Amygdala (tissue), 56 donors: ENCODE measurements at regions not wholly inside any gene's neighbourhood (a gene's known extent, or its start where the extent isn't known, plus 50 kb on each side); places are given as distances from the start of the nearest gene placed in this dataset.

Source experiments
- DNase-seq, 56 donors: peaks; one replicate each; lab custom pipeline; 2025; lab: John Stamatoyannopoulos, UW

DNA sequence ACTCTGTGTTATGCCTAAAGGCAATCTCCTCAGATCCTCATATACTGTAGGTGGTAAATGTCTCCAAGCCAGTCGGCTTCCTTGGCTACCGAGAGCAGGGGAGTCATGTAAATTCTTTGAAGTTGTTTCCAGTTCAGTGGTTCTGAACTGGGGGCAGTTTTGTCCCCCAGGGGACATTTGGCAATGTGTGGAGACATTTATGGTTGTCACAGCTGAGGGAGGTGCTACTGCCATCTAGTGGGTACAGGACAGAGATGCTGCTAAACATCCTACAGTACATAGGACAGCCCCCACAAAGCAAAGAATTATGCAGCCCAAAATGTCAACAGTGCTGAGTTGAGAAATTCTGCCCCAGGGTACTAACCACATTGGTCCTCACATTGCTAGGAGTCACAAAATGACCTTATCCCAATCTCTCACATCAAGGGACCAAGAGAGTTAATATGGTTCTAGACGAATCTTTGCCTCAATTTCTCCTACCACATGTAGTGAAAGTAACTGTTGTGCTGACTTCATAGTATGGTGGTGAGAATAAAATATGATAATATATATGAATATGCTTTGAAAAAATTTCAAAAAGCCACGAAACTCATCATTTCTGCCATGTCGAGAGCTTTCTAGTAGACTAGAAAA is 104.4 kb upstream of the ARHGAP24 start:
- peak in 27 of 56 donors; percentile 0 to 48 (median 6) for DNase-seq

DNA sequence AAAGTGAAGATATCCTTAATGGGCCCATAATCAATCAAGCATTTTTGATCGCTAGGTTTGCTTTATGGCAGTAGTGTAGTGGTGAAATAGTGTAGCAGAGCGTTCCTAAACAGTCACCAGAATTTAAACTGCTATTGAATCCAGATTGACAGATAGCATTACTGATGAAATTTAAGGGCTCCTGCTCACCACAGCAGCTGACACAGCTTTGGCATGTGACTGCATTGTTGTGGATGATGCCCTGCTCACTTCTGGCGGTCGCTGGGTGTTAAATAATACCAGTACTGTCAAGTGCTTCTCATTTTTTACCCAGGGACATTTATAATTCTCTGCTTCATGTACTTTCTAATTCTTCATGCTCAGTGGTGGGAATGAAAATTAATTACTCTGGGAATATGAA is 102.0 kb upstream of the ARHGAP24 start:
- peak in 9 of 56 donors; percentile 0 to 22 (median 2) for DNase-seq

DNA sequence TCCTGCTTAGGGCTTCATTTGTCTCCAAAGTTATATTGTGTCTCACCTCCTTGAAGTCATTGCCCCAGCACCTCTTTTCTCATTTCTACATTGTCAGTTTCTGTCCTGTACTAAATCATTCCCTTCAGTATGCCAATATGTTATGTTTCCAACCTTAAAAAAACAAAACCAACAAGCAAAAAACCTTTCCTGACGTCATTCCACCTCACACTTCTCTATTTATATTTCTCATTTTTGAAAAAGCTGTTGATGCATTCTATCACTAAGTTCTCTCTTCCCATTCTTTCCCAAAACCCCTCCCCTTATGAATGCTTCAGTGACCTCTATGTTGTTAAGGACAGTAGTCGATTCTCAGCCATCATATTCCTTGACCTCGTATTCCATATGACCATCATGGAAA is 98.7 kb upstream of the ARHGAP24 start:
- DNase-seq: no peak

DNA sequence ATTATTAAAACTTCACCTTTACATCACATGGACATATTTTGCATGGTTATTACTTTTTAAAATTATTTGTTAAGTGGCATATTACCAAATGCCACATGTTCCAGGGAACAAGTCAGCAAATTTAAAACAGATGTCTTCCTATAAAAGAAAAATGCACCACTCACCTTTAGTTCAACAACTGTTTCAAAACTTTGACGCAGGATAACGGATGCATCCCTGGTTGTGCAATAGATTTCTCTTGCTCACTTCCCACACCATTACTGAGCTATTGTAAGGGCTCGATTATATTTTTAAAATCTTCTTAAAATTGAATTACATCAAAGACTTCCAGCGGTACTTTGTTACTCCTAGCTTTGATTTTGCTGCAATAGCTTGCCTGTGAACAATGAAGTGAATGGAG is 93.0 kb upstream of the ARHGAP24 start:
- DNase-seq: no peak

DNA sequence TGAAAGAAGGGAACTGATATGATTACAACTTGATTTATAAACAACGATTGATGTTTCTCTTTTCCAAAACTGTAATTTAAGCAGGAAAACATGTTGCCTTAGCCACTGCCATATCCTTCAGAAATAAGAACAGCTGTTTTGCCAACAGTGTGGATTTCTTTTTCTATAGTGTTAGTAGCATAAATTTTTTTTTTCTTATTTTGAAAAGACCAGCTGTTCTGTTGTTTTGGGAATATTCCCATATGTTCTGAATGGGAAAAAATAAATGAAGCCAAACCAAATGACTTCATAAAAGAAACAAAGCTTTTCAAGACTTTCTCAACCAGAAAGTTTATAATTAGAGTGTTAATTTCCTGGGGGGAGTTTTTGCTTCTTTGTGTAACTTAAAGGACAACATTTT is 83.9 kb upstream of the ARHGAP24 start:
- DNase-seq: no peak

DNA sequence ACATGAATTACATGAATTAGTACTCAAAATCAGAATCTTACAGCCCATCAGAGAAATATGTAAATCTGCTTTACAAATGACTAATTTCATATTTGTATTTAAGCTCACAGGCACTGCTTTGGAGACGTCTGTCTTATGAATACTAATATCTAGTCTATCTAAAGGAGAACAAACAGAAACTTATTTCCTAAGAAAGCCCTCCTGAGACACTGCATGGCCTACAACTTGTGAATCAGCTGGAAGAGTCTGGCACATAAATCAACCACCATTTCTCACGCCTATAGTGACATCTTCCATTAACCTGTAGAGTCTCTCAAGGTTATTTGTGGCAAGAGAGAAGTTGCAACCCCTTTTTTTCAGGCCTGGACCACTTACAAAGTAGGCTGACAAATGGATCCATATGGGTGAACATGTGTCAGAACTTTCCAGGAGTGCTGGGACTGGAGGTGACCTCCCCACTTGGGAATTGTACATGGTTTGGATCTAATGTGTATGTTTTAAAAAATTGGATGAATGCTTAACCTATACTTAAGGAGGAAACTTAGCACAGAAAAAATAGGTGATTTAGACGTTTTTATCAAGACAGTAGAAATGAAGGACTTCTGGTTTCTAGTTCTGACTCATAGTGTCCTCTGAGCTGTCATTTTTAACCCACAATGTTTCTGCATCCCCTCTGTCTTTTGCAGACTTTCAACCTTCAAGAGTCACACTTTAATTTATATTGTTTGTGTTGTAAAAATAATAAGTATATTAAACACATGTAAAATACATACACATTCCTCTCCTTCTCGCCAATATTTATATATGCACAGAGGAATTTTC is 83.2 kb upstream of the ARHGAP24 start:
- no peak for DNase-seq

DNA sequence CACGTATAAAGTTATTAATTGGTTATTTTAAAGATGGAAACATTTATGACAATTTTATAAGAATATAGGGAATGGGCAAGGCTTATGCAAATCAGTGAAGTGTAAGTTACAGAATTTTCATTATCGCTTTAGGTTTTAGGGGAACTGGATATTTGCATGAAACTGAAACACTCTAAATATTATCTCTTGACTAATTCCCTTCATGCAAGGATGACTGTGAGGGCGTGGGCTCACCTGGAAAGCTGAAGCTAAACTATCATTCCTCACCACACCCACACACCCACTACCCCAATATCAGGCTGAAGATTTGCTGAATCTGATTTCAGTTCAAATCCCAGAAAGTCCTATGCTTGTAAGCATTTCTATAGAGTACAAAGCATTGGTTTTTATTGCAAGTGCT is 81.7 kb upstream of the ARHGAP24 start:
- DNase-seq: no peak

DNA sequence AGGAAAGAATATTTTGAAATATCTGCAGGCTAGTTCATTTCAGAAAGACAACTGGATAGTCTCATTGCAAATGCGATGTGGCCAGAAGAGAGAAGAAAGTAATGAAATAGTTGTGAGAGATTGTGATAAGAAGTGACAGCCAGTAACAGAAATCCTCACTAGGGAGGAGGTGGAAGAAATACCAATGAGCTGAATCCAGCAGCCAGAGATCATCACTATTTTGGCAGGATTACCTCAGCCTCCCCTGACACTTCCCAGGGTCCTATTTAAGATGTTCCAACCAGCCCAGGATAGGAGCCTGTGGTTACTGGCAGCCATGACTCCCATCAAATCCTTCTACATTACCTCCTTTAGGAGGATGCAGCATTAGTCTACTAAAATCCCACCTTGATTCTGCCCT is 76.7 kb upstream of the ARHGAP24 start:
- no peak for DNase-seq

DNA sequence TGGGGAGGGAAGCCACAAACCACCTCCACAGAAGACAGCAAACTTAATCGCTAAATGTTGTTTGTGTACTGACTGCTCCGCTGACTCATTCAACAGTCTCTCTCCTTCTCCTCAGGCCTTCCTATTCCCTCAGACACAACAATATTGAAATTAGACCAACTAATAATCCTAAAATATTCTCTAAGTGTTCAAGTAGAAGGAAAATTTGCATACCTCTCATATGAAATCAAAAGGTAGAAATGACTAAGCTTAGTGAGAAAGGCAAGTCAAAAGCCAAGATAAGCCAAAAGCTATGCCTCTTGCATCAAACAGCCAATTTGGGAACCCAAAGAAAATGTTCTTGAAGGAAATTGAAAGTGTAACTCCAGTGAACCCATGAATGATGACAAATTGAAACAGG is 75.7 kb upstream of the ARHGAP24 start:
- no peak for DNase-seq

DNA sequence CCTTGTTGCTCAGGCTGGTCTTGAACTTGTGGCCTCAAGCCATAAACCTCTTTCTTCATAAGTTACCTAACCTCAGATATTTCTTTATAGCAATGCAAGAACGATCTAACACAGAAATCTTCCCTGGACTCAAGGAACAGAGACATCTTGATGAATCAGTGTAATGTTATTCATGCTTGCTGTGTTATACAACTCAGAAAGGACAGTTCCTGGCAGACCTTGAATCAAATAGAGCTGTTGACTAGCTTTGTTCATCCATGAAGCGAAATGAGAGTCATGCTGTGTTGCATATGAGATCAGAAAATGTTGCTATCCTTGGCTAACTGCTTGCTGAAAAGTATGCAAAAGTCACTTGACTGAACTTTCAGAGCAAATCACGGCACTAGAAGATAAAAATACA is 72.6 kb upstream of the ARHGAP24 start:
- DNase-seq: no peak

DNA sequence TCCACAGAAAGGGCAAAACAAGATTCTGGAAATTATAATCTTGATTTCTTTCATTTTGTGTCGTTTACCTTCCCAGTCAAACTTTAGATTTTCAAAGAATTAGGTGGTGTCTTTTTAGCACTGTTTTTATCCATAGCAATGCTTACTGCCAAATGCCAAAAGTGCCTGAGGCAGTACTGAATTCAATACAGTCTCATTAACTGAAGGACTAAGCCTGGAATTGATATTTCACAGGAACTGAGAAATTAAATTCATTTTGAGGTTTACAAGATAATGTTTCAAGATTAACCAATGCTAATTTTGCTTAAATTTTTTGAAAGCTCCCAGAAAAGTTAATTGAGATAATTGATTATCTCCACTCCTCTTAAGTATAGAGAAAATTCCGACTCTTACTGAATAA is 68.8 kb upstream of the ARHGAP24 start:
- no peak for DNase-seq

DNA sequence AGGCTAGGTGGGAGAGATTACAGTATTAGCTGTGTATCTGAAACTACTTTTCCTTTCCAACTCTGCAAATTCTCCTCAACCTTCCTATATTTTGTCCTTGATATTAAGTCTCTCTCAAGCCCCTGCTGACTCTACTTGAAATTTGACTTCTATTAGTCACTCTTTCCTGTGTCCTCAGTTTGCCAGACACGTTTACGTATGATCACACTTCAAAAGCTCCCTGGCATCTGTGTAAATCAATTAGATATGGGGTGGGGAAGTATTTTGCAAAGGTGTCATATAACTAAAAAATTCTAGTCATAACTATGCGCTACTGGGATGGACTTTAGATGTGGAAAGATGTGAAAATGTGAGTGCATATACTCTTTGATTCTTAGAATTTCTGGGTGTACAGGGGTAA is 67.4 kb upstream of the ARHGAP24 start:
- no peak for DNase-seq

DNA sequence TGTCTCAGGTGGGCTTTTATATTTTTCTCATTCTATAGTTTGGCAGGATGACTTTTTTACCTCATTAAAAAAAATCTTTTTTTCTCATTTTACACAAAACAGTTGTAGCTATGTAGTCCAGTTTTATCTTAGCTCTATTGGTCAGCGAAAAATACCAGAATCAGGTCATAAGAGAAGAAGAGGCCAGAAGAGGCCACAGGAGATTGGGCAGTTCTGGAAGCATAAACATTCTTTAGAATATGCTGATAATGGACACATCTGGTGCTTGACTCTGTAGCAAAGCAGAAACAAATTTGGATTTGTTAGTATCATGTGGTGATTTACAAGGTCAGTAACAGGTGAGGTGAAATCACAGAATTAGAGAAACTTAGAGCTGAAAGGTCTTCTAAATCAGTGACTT is 66.6 kb upstream of the ARHGAP24 start:
- DNase-seq: no peak

DNA sequence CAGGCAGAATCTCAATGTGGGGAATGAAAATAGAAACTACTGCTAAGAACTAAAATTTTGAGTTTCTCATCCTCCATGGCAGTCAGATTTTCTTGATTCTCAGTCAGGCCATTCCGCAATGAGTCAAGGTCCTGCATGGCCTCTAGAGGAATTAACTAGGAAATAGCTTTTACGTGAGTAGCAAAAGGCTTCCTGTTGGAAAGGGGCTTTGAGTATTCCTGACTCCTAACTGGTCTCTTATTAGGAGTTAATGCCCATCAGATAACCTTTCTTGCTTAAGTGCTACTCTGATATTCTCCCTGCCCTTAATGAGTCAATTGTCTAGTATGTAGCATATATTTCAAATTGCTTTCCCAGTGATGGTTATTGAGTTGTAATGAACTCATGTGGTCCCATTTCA is 65.7 kb upstream of the ARHGAP24 start:
- DNase-seq: no peak

DNA sequence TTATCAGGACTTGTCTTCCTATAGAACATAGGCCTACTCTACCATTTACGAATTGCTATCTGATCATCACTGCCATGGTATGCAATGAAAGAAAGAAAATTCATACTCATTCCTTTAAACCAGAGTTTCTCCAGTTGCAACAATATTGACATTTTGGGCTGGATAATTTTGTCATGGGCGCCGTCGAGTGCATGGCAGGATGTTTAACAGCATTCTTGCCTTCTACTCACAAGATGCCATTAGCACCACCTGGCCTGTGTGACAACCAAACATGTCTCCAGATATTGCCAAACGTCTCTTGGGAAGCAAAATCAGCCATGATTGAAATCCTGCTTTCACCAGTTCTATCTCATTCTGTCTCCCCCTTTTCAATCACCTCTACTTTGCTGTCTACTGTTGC is 63.6 kb upstream of the ARHGAP24 start:
- DNase-seq: peak in 1 of 56 donors; percentile 6

DNA sequence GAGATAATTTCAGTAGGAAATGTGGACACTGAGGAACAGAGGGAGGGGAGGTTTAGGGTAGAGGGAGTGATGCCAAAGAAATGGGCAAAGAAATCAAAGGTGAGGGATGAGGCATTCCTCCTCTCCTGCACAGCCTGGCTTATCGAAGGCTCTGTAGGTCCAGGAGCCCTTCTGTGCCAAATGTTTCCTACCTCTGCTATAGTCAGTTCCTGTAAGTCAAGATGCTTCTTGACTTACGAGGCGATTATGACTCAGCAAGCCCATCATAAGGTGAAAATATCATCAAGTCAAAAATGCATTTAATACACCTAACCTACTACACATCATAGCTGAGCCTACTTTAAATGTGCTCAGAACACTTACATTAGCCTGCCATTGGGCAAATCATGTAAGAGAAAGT is 60.0 kb upstream of the ARHGAP24 start:
- no peak for DNase-seq

DNA sequence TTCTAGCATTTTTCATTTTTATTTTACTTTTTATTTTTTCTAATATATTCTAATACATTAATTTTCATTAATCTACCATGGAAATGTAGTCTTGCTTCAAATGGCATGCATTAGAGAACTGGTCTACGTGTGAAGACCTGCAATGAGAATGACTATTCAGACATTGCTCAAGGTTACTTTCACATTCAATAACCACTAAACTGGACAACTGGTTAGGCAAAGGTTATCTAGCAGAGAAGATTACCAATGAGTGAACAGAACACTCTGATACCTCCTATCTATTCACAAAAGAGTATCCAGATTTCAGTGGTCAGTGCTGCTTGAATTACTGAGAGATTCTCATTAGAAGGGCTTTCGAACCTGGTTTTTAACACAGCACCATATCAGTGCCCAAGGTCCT is 58.9 kb upstream of the ARHGAP24 start:
- no peak for DNase-seq

DNA sequence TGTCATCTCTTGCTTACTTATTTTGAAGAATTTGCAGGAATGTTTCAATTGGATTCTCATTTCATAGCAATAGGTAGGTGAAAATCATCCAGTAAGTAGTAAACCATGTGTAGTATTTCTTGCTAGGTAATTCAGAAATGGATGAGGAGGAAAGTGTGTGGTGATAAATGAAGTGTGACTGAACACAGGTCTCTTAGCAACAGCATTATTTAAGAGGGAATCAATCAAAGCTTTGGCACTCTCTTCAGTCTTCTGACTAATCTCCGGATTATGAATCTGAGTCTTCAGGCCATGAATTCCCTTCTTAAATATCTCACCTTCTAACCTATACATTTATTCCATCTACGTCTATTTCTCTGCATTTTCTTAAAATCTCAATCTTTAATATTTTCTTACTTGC is 55.8 kb upstream of the ARHGAP24 start:
- no peak for DNase-seq

DNA sequence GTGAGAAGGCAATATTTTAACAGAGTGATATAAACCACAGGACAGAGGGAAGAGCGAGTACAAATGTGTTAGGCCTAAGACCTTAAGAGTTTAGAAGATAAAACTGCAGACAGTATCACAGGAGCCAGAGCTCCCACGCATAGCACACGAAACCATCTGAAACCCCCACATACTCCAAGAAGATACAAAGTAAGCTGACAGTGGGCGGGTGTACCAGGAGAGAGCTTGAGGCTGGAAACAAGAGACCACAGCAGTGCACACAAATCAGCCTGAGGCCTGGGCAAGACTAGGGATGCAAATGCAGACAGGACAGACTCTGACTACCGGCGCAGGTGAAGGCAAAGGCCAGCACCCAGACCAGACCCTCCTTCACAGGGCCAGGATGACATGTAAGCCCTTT is 54.1 kb upstream of the ARHGAP24 start:
- DNase-seq: peak in 17 of 56 donors; percentile 1 to 26 (median 4)

DNA sequence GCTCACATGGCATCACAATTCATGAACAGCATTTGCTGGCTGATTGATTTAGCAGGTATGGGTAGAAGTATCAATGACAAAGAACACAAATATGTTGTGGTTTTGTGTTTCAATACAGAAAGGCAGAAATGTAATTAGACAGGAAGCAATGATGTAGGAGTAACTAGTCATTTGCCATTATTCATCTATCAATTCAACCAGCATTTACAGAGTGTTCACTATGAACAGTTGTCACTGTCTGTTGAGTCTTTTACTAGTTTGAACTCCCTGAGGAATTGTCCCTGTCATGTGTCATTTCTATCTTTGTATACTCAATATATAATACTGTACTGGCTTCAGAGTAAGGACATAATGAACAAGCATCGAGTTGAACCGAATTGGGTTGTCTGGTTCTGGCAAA is 51.5 kb upstream of the ARHGAP24 start:
- no peak for DNase-seq
